ENCODE measurements at regions not wholly inside any gene's neighbourhood (a gene's known extent, or its start where the extent isn't known, plus 50 kb on each side); places are given as distances from the start of the nearest gene placed in this dataset.

GRCh38 chr1:172914501-172915144 is 136.1 kb downstream of the TNFSF18 start:
- no peak for TF ChIP-seq EZH2phosphoT487 (IDR thresholded peaks at IDR 0.05; ENCODE audit: insufficient read depth, low read depth)
- TF ChIP-seq EZH2 (IDR thresholded peaks at IDR 0.05; ENCODE audit: insufficient read depth, poor library complexity, severe bottlenecking), result no peak

All from GM23248 (cell line).